LNCAP (cell line): ENCODE measurements at regions not wholly inside any gene's neighbourhood (a gene's known extent, or its start where the extent isn't known, plus 50 kb on each side); places are given as distances from the start of the nearest gene placed in this dataset.

Experiments used
- TF ChIP-seq, protein P1 (sequence below): fragments of 450-650 bp; IDR thresholded peaks from 2 replicates; pipeline ENCODE4 v1.5.1; 2017; ENCODE audit warnings: mild to moderate bottlenecking

DNA sequence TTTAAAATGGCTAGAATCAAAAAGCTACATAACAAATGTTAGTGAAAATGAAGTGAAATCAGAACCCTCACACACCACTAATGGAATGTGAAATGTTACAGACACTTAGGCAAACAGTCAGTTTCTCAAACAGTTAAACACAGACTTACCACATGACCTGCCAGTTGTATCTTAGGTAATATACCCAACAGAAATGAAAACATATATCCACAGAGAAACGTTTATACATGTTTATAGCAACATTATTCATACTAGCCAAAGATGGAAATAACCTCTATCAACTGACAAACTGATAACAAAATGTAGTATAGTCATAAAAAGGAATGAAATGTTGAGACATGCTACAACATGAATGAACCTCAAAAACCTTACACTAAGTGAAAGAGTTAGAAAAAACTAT, 131.5 kb upstream of the TRPC6 start:
- TF ChIP-seq, protein P1, sequence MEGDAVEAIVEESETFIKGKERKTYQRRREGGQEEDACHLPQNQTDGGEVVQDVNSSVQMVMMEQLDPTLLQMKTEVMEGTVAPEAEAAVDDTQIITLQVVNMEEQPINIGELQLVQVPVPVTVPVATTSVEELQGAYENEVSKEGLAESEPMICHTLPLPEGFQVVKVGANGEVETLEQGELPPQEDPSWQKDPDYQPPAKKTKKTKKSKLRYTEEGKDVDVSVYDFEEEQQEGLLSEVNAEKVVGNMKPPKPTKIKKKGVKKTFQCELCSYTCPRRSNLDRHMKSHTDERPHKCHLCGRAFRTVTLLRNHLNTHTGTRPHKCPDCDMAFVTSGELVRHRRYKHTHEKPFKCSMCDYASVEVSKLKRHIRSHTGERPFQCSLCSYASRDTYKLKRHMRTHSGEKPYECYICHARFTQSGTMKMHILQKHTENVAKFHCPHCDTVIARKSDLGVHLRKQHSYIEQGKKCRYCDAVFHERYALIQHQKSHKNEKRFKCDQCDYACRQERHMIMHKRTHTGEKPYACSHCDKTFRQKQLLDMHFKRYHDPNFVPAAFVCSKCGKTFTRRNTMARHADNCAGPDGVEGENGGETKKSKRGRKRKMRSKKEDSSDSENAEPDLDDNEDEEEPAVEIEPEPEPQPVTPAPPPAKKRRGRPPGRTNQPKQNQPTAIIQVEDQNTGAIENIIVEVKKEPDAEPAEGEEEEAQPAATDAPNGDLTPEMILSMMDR, result no peak

DNA sequence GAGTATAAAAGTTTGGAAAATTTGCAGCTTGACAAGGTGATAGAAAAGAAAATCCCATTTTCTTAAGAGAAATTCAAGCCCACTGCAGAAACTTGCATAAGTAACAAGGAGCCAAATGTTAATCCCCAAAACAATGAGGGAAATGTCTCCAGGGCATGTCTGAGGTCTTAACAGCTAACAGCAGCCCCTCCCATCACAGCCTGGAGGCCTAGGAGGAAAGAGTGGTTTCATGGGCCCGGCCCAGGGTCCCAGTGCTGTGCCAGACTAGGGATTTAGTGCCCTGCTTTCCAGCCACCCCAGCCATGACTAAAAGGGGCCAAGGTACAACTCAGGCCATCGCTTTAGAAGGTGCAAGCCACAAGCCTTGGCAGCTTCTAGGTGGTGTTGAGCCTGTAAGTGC, 123.7 kb upstream of the TRPC6 start:
- TF ChIP-seq, protein P1, result no peak

DNA sequence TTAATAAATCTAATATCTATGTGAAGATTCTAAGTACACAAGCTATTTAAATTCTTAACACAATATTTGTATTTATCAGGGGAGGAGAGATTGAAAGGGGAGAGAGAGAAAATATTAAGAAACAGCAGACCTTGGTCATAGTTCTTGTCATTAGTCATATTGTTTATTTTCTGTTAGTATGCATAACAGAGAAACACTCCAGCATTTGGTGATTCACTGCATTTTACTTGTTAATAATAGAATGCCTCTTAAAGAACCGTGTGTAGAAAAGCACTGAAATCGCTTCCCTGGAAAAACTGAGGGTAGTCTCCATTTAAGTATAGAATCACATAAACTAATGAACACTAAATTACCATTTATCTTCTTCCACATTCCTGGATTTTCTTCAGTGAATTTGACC, 122.7 kb upstream of the TRPC6 start:
- TF ChIP-seq, protein P1, result no peak

DNA sequence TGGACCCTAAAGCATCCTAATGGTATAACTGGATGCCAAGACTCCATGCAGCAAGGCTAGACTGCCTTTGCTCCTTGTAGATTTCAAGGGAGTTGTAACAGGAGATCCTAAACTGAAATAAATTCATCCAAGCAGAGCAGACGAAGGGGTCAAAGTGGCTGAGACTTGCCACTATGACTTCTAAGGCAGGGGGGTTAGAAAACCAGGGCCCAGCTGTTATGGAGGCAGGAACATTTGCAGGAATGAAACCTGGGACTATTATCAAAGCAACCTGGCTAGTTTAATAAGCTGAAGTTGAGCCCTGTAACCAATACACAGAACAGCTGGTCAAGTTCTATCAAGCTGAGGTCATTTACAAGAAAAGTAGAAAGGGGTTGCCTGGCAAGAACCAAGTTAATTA, 122.2 kb upstream of the TRPC6 start:
- TF ChIP-seq, protein P1, result no peak

DNA sequence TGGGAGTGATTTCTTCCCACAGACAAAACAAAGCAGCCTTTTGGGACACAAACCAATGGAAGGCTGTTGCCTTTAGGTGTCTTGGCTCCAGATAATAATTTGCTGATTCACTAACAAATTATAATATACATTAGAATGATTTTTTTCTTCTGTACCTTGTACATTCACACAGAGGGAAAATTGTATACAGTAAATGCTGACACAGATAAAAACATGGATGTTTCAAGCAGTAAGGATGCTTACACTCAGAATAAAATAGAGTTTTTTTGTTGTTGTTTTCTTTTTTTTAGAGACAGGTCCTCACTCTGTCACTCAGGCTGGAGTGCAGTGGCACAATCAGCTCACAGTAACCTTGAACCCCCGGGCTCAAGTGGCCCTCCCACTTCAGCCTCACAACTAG, 109.2 kb upstream of the TRPC6 start:
- TF ChIP-seq, protein P1, result no peak

DNA sequence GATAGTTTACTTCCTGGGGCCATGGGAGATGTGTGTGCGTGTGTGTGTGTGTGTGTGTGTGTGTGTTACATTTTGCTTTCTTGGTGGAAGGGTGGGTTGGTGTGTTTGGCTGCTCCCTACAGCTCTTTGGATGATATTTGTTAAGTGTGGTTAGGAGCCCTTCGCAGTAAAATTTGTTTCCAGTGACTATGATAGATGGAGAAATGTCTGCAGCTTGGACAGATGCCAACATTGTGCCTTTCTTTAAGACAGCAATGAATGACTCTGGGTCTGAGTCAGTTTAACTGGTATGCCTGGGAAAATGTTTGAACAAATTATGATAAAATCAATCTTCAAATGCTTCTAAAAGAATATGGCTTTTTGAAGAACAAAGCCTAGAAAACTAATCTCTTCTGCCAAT, 102.7 kb upstream of the TRPC6 start:
- TF ChIP-seq, protein P1, result no peak

DNA sequence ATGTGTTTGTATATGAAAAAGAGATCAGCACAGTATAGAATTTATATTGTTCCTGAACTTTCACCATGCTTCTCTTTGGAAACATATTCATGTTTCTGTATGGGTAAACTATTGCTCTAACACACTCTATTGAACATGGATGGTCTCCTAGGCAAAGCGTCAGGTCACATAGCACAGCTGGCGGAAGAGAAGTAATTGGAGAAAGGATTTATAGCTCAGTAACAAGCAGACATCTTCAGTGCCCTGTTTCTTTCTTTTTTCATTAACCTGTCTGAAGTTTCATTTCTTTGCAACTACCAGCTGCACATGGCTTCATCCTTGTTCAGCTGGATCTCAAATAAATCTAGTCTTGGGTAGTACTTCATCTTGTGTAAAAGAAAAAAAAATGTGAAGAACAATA, 84.4 kb upstream of the TRPC6 start:
- TF ChIP-seq, protein P1, result no peak

DNA sequence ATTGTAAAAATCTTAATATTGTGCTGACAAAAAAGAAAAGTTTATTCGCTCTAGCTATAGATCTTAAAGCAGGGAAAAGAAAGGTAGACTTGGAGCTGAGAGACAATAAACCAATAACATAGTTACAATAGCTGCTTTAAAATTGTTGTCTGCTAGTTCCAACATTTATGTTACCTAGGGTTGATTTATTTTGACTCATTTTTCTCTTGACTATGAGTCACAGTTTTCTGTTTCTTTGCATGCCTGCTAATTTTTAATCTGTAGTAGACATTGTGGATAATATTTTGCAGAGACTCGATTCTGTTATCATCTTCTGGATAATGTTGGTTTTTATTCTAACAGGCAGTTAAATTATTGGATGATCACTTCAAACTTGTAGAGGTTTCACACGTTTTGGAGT, 83.1 kb upstream of the TRPC6 start:
- TF ChIP-seq, protein P1, result no peak
